Keratinocyte (primary cell): ENCODE measurements at regions not wholly inside any gene's neighbourhood (a gene's known extent, or its start where the extent isn't known, plus 50 kb on each side); places are given as distances from the start of the nearest gene placed in this dataset.
"Not testable (repeated sequence)": the region's sequence is repeated elsewhere in the genome, so short reads cannot be mapped to it uniquely, and the experiment has no call there.

Source experiments
- DNase-seq: peaks from one replicate; pipeline ENCODE4 v3.0.0-alpha.2; 2011; ENCODE audit warnings: low read depth, missing footprints, low spot score
- FAIRE-seq: peaks from 2 replicates; lab custom pipeline; 2011; peaks lifted over from hg19 to GRCh38; lab: Jason Lieb, UNC
- H2AFZ ChIP-seq: 2 replicates; pipeline ENCODE4 v1.6.0; 2012; ENCODE audit warnings: low read length, control low read depth, inconsistent platforms; ENCODE audit not compliant: control insufficient read depth
- H3K27ac ChIP-seq: 2 replicates; pipeline ENCODE4 v1.5.1; 2011; ENCODE audit warnings: low read length; ENCODE audit not compliant: control insufficient read depth, insufficient read depth
- H3K27me3 ChIP-seq: 3 replicates; pipeline ENCODE4 v1.6.0; 2011; ENCODE audit warnings: low read length; ENCODE audit not compliant: control insufficient read depth, insufficient read depth; ENCODE audit errors: extremely low read depth
- H3K36me3 ChIP-seq, 2 experiments: 2 replicates in 1 of 2; 3 replicates in 1 of 2; pipeline ENCODE4 v1.5.1; 2011; ENCODE audit warnings: low read length in 2 of 2, mild to moderate bottlenecking in 1 of 2; ENCODE audit not compliant: control insufficient read depth in 2 of 2, insufficient read depth in 2 of 2; ENCODE audit errors: extremely low read depth in 1 of 2
- H3K4me1 ChIP-seq: 3 replicates; pipeline ENCODE4 v1.5.1; 2011; ENCODE audit warnings: low read length; ENCODE audit not compliant: control insufficient read depth, insufficient read depth; ENCODE audit errors: extremely low read depth
- H3K4me2 ChIP-seq: 3 replicates; pipeline ENCODE4 v1.6.0; 2011; ENCODE audit warnings: low read depth, low read length; ENCODE audit not compliant: control insufficient read depth, insufficient read depth; ENCODE audit errors: extremely low read depth
- H3K4me3 ChIP-seq, 3 experiments: fragments of 200-600 bp in 1 of 3; sonication (generic) in 1 of 3; 2 replicates in 2 of 3; 3 replicates in 1 of 3; pipeline ENCODE4 v1.5.1; 2011 to 2016; ENCODE audit warnings: low read length in 3 of 3, mild to moderate bottlenecking in 3 of 3, control low read depth in 2 of 3, inconsistent platforms in 1 of 3, low read depth in 1 of 3, mixed read lengths in 1 of 3, mixed run types in 1 of 3, moderate library complexity in 1 of 3; ENCODE audit not compliant: control insufficient read depth in 2 of 3, insufficient read depth in 2 of 3; ENCODE audit errors: extremely low read depth in 1 of 3
- H3K79me2 ChIP-seq: 2 replicates; pipeline ENCODE4 v1.6.0; 2012; ENCODE audit warnings: low read length; ENCODE audit not compliant: control insufficient read depth, insufficient read depth
- H3K9ac ChIP-seq: 3 replicates; pipeline ENCODE4 v1.6.0; 2011; ENCODE audit warnings: low read length; ENCODE audit not compliant: control insufficient read depth, insufficient read depth; ENCODE audit errors: extremely low read depth
- H3K9me1 ChIP-seq: 3 replicates; pipeline ENCODE4 v1.6.0; 2011; ENCODE audit warnings: low read length; ENCODE audit not compliant: control insufficient read depth, insufficient read depth; ENCODE audit errors: extremely low read depth
- H3K9me3 ChIP-seq: 2 replicates; pipeline ENCODE4 v1.5.1; 2012; ENCODE audit warnings: low read depth, low read length; ENCODE audit not compliant: control insufficient read depth
- H4K20me1 ChIP-seq: 3 replicates; pipeline ENCODE4 v1.6.0; 2011; ENCODE audit warnings: low read length; ENCODE audit not compliant: control insufficient read depth, insufficient read depth; ENCODE audit errors: extremely low read depth
- EZH2 ChIP-seq: IDR thresholded peaks from one replicate; pipeline ENCODE4 v1.6.1; 2012; ENCODE audit warnings: inconsistent platforms, mild to moderate bottlenecking, low read length, moderate library complexity
- dilution Hi-C: fragments of 300-500 bp; cut with MboI; formaldehyde crosslinking; loops from one replicate; pipeline ENCODE4 v1.7.0; 2020; ENCODE audit warnings: low sequenced_read_pairs; ENCODE audit not compliant: extremely low pct_ligation_motif_present
- TF ChIP-seq, protein P1 (sequence below), 3 experiments: IDR thresholded peaks in 1 of 3; conservative IDR thresholded peaks in 1 of 3; optimal IDR thresholded peaks in 1 of 3; 2 replicates in 2 of 3; 3 replicates in 1 of 3; pipeline versions ENCODE3 to v1.5.1; 2011; ENCODE audit warnings: low read length in 3 of 3, mild to moderate bottlenecking in 3 of 3, moderate library complexity in 2 of 3, control low read depth in 1 of 3, inconsistent platforms in 1 of 3; ENCODE audit not compliant: insufficient read depth in 2 of 3; ENCODE audit errors: extremely low read depth in 1 of 3

DNA sequence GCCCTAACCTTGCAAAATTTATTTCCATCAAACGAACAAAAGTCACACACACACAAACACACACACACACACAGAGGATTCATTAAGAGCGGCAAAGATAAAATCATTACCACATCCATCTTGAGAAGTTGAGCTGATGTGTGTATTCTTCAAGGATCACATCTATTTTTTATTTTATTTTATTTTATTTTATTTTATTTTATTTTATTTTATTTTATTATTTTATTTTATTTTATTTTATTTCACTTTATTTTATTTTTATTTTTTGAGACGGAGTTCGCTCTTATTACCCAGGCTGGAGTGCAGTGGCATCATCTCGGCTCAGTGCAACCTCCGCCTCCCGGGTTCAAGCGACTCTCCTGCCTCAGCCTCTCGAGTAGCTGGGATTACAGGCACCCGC is 71.3 kb upstream of the SHOX start:
- FAIRE-seq, H4K20me1 ChIP-seq, dilution Hi-C loops, H3K27me3 ChIP-seq, H3K79me2 ChIP-seq, H2AFZ ChIP-seq, DNase-seq, H3K36me3 ChIP-seq, H3K9ac ChIP-seq, H3K4me3 ChIP-seq, H3K4me2 ChIP-seq, H3K27ac ChIP-seq, H3K9me1 ChIP-seq, H3K4me1 ChIP-seq, H3K9me3 ChIP-seq: not testable (repeated sequence)

DNA sequence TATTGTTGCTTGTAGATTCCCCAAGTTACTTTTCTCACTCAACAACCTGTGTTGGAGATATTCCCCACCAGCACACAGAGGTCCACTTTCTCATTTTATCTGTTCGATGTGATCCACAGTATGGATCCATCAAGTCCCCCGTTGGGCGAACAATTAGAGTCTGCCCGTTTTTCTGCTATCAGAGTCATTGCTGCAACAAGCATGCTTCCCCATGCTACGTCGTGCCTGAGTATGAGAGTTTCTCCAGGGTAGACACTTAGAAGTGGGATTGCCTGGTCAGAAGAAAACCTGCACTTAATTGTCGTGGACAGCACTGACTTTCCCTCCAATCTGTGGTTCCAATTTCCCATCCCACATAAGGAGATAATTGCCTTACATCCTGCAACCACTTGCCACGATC is 62.7 kb upstream of the SHOX start:
- Histone ChIP-seq H3K27ac (no peak overlapping the region), H3K4me2 (no peak overlapping the region), H3K9me1 (no peaks in the 10 kb centered on the region), H3K9ac (no peak overlapping the region), H3K79me2 (no peaks in the 10 kb centered on the region), H4K20me1 (no peaks in the 10 kb centered on the region), H3K36me3 (no peaks in the 10 kb centered on the region), H3K27me3 (no peaks in the 10 kb centered on the region), H3K4me3 (no peak overlapping the region), H3K9me3 (peaks cover 6% of the 10 kb centered on the region), H3K4me1 (no peaks in the 10 kb centered on the region), H2AFZ (no peak overlapping the region)
- FAIRE-seq (no peak), DNase-seq (no peak)
- dilution Hi-C loops, result no loop called here
- TF ChIP-seq, protein P1, sequence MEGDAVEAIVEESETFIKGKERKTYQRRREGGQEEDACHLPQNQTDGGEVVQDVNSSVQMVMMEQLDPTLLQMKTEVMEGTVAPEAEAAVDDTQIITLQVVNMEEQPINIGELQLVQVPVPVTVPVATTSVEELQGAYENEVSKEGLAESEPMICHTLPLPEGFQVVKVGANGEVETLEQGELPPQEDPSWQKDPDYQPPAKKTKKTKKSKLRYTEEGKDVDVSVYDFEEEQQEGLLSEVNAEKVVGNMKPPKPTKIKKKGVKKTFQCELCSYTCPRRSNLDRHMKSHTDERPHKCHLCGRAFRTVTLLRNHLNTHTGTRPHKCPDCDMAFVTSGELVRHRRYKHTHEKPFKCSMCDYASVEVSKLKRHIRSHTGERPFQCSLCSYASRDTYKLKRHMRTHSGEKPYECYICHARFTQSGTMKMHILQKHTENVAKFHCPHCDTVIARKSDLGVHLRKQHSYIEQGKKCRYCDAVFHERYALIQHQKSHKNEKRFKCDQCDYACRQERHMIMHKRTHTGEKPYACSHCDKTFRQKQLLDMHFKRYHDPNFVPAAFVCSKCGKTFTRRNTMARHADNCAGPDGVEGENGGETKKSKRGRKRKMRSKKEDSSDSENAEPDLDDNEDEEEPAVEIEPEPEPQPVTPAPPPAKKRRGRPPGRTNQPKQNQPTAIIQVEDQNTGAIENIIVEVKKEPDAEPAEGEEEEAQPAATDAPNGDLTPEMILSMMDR (optimal IDR thresholded peaks at IDR 0.05 in 1 of 3, IDR thresholded peaks at IDR 0.05 in 1 of 3, conservative IDR thresholded peaks at IDR 0.05 in 1 of 3; ENCODE audit: extremely low read depth in 1 of 3, insufficient read depth in 2 of 3, low read length in 3 of 3), result no peak
- TF ChIP-seq EZH2, result no peak

DNA sequence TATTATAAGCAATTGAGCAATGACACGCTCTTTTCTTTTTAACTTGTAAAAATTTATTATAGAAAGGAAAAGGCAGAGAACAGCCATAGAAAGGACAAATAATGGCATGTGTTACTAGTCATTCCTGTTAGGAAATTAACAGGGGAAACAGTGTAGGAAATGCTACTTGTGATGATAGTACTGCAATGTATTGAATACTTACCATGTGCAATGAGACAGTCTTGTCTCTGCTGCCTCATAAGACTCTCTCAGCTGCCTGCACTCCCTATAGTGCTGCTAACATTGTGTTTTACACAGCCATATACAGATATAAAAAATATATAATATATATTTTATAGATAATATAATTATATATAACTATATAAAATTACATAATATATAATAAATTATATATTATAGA is 62.3 kb upstream of the SHOX start:
- Histone ChIP-seq H3K9me3 (peaks cover 6% of the 10 kb centered on the region), H4K20me1 (no peaks in the 10 kb centered on the region), H2AFZ (no peak overlapping the region), H3K79me2 (no peaks in the 10 kb centered on the region), H3K27ac (no peak overlapping the region), H3K4me2 (no peak overlapping the region), H3K4me3 (no peak overlapping the region), H3K4me1 (no peaks in the 10 kb centered on the region), H3K9ac (no peak overlapping the region), H3K36me3 (no peaks in the 10 kb centered on the region), H3K9me1 (no peaks in the 10 kb centered on the region), H3K27me3 (no peaks in the 10 kb centered on the region)
- no peak for TF ChIP-seq EZH2
- TF ChIP-seq, protein P1 (optimal IDR thresholded peaks at IDR 0.05 in 1 of 3, IDR thresholded peaks at IDR 0.05 in 1 of 3, conservative IDR thresholded peaks at IDR 0.05 in 1 of 3; ENCODE audit: extremely low read depth in 1 of 3, insufficient read depth in 2 of 3, low read length in 3 of 3), result no peak
- FAIRE-seq (no peak), DNase-seq (no peak)
- dilution Hi-C loops, result no loop called here
